ENCODE measurements at regions not wholly inside any gene's neighbourhood (a gene's known extent, or its start where the extent isn't known, plus 50 kb on each side); places are given as distances from the start of the nearest gene placed in this dataset.

DNA sequence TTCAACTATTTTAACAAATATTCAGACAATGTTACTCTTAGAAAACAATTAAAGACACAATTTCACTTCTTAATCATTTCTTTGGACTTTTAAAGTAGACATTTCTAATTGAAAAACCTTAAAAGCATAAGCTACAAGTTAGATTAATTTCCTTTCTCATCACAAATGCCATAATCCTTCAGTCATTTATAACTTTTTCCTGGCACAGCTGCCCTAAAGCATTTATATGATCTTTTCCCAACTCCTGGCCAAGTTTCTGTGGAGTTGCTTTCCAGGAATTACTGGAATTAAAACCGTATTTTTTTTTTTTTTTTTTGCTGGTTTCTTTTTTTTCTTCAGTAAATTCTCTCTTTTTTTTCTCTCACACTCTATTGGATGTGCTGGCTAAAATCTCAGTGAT lies 615.9 kb downstream of the TBC1D4 start:
- Histone ChIP-seq H3K27me3 (no peaks in the 10 kb centered on the region), H3K9me3 (no peaks in the 10 kb centered on the region)

GRCh38 chr13:74865656-74866055 lies 616.3 kb downstream of the TBC1D4 start:
- Histone ChIP-seq H3K4me3 (ENCODE audit: low read depth in 1 of 2, low read length in 1 of 2) (no peak overlapping the region), H3K36me3 (no peaks in the 10 kb centered on the region), H3K27ac (no peak overlapping the region), H3K27me3 (no peaks in the 10 kb centered on the region), H3K9me3 (no peaks in the 10 kb centered on the region), H3K4me1 (ENCODE audit: control insufficient read depth in 1 of 2, insufficient read depth in 1 of 2, low read depth in 1 of 2, low read length in 1 of 2) (no peaks in the 10 kb centered on the region)
- TF ChIP-seq, protein P1, sequence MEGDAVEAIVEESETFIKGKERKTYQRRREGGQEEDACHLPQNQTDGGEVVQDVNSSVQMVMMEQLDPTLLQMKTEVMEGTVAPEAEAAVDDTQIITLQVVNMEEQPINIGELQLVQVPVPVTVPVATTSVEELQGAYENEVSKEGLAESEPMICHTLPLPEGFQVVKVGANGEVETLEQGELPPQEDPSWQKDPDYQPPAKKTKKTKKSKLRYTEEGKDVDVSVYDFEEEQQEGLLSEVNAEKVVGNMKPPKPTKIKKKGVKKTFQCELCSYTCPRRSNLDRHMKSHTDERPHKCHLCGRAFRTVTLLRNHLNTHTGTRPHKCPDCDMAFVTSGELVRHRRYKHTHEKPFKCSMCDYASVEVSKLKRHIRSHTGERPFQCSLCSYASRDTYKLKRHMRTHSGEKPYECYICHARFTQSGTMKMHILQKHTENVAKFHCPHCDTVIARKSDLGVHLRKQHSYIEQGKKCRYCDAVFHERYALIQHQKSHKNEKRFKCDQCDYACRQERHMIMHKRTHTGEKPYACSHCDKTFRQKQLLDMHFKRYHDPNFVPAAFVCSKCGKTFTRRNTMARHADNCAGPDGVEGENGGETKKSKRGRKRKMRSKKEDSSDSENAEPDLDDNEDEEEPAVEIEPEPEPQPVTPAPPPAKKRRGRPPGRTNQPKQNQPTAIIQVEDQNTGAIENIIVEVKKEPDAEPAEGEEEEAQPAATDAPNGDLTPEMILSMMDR (IDR thresholded peaks at IDR 0.05) = no peak

More for the DNA sequence above, 615.9 kb downstream of the TBC1D4 start:
- no peak overlapping the region for H3K4me3 ChIP-seq (ENCODE audit: low read depth in 1 of 2, low read length in 1 of 2)
- no peaks in the 10 kb centered on the region for H3K4me1 ChIP-seq (ENCODE audit: control insufficient read depth in 1 of 2, insufficient read depth in 1 of 2, low read depth in 1 of 2, low read length in 1 of 2)
- no peaks in the 10 kb centered on the region for H3K36me3 ChIP-seq
- H3K27ac ChIP-seq = no peak overlapping the region
- TF ChIP-seq, protein P1 (IDR thresholded peaks at IDR 0.05) = no peak

GRCh38 chr13:74860789-74861188 lies 621.2 kb downstream of the TBC1D4 start:
- Histone ChIP-seq H3K4me1 (ENCODE audit: control insufficient read depth in 1 of 2, insufficient read depth in 1 of 2, low read depth in 1 of 2, low read length in 1 of 2) (no peaks in the 10 kb centered on the region), H3K27ac (no peak overlapping the region), H3K9me3 (no peaks in the 10 kb centered on the region), H3K36me3 (no peaks in the 10 kb centered on the region), H3K4me3 (ENCODE audit: low read depth in 1 of 2, low read length in 1 of 2) (no peak overlapping the region), H3K27me3 (no peaks in the 10 kb centered on the region)
- TF ChIP-seq, protein P1 (IDR thresholded peaks at IDR 0.05) = no peak

GRCh38 chr13:74850893-74851292 lies 631.1 kb downstream of the TBC1D4 start:
- TF ChIP-seq, protein P1 (IDR thresholded peaks at IDR 0.05) = no peak
- no peaks in the 10 kb centered on the region for H3K36me3 ChIP-seq
- no peak overlapping the region for H3K4me3 ChIP-seq (ENCODE audit: low read depth in 1 of 2, low read length in 1 of 2)
- no peak overlapping the region for H3K27ac ChIP-seq
- no peaks in the 10 kb centered on the region for H3K4me1 ChIP-seq (ENCODE audit: control insufficient read depth in 1 of 2, insufficient read depth in 1 of 2, low read depth in 1 of 2, low read length in 1 of 2)
- no peaks in the 10 kb centered on the region for H3K27me3 ChIP-seq
- no peaks in the 10 kb centered on the region for H3K9me3 ChIP-seq

GRCh38 chr13:74847966-74848365 lies 634.0 kb downstream of the TBC1D4 start:
- no peaks in the 10 kb centered on the region for H3K4me1 ChIP-seq (ENCODE audit: control insufficient read depth in 1 of 2, insufficient read depth in 1 of 2, low read depth in 1 of 2, low read length in 1 of 2)
- no peaks in the 10 kb centered on the region for H3K36me3 ChIP-seq
- TF ChIP-seq, protein P1 (IDR thresholded peaks at IDR 0.05) = no peak
- H3K4me3 ChIP-seq (ENCODE audit: low read depth in 1 of 2, low read length in 1 of 2) = no peak overlapping the region
- H3K27me3 ChIP-seq = no peaks in the 10 kb centered on the region
- H3K9me3 ChIP-seq = no peaks in the 10 kb centered on the region
- H3K27ac ChIP-seq = no peak overlapping the region

DNA sequence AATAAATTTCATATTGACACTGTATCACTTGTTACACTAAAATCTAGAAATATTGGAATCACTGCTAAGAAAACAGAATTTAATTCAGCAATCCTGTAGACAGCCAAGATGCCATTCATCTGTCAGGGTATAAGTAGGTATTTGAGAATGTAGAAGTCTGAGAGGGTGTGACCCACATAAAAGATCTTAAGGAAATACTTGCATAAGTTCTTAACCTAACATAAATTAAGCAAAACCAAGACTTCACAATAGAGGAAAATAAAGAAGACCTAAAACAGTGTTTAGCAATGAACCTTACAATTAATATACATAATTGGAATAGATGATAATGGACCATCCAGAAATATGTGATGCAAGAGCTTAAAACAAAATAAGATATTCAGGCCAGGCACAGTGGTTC lies 636.2 kb downstream of the TBC1D4 start:
- Histone ChIP-seq H3K4me3 (ENCODE audit: low read depth in 1 of 2, low read length in 1 of 2) (no peak overlapping the region), H3K4me1 (ENCODE audit: control insufficient read depth in 1 of 2, insufficient read depth in 1 of 2, low read depth in 1 of 2, low read length in 1 of 2) (no peaks in the 10 kb centered on the region), H3K36me3 (no peaks in the 10 kb centered on the region), H3K9me3 (no peaks in the 10 kb centered on the region), H3K27me3 (no peaks in the 10 kb centered on the region), H3K27ac (no peak overlapping the region)
- TF ChIP-seq, protein P1 (IDR thresholded peaks at IDR 0.05) = no peak
